ENCODE measurements at regions not wholly inside any gene's neighbourhood (a gene's known extent, or its start where the extent isn't known, plus 50 kb on each side); places are given as distances from the start of the nearest gene placed in this dataset.
"Not testable (repeated sequence)": the region's sequence is repeated elsewhere in the genome, so short reads cannot be mapped to it uniquely, and the experiment has no call there.

DNA sequence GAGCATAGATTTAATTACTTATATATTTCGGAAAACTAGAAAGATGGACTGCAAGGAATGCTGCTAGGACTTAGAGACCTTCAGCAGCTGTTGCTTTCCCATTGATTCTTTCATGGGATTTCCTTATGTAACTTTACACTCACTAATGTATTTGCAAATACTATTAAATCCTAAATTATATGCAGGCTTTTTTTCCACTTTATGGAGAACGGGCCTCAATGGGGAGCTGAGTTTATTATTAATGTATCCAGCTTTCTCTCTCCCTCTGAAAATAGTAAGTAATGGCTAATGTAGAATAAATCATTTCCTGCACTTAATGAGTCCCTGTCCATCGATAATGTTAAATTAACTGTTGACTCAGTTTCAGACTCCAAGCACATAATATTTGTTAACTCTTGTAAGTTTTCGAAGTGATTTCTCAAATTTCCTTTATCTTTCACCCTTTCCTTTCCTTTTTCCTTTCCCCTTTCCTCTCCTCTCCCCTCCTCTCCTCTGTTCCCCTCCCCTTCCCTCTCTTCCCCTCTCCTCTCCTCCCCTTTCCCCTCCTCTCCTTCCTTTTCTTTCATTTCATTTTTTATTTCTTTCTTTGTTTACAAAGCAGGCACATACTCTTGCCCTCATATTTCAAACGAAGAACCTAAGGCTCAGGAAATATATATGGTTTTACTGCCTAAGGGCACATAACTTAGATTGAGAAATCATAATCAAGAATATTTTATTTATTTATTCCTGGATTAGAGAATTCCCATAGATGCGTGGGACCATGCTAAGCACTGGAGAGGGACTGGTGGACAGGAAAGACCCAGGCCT, 503.6 kb downstream of the MMUT start:
- DNase-seq = no peak
- Histone ChIP-seq H3K27me3 (no peaks in the 10 kb centered on the region), H3K4me1 (no peaks in the 10 kb centered on the region), H3K9me3 (no peaks in the 10 kb centered on the region), H3K27ac (no peak overlapping the region), H3K4me3 (no peak overlapping the region), H3K36me3 (ENCODE audit: low read depth, missing control alignments) (no peaks in the 10 kb centered on the region)
- WGBS, 2 donors = 70 to 76% methylated on average over 6 of the region's 6 CpGs
- no peak for TF ChIP-seq POLR2A (IDR thresholded peaks at IDR 0.05)
- TF ChIP-seq CTCF (IDR thresholded peaks at IDR 0.05) = no peak
- intact Hi-C loops (cut with DNase I; ENCODE audit: low total_unique reads) = no loop called here

- WGBS, 2 donors = 53 to 73% methylated on average over 5 of the region's 5 CpGs
- no peak for DNase-seq
- Histone ChIP-seq H3K36me3 (ENCODE audit: low read depth, missing control alignments) (no peaks in the 10 kb centered on the region), H3K27ac (no peak overlapping the region), H3K27me3 (no peaks in the 10 kb centered on the region), H3K4me1 (no peaks in the 10 kb centered on the region), H3K4me3 (no peak overlapping the region), H3K9me3 (no peaks in the 10 kb centered on the region)
- intact Hi-C loops (cut with DNase I; ENCODE audit: low total_unique reads) = no loop called here
- TF ChIP-seq POLR2A (IDR thresholded peaks at IDR 0.05) (no peak), CTCF (IDR thresholded peaks at IDR 0.05) (no peak)
Observed at GRCh38 chr6:48957781-48958180, 505.3 kb downstream of the MMUT start.

DNA sequence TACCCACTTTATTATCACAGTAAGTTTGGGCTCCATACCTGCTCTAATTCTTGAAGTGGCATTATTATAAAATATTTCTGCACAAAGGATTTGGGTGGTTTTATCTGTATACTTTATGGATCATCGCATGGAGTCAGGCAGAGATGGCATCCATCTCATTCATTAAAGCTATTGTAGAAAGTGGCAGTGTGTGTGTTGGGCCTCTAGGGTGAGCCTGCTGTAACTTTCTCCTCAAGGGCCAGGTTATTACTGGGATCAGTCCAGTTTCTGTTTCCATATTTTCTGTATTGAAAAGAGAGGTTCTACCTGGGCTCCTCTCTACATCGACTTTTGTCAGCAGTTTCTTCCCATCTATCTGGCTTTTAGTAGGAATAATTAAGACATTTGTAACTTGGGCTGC, 511.1 kb downstream of the MMUT start:
- intact Hi-C loops (cut with DNase I; ENCODE audit: low total_unique reads) = no loop called here
- Histone ChIP-seq H3K4me1 (no peaks in the 10 kb centered on the region), H3K9me3 (no peaks in the 10 kb centered on the region), H3K36me3 (ENCODE audit: low read depth, missing control alignments) (no peaks in the 10 kb centered on the region), H3K27me3 (no peaks in the 10 kb centered on the region), H3K4me3 (no peak overlapping the region), H3K27ac (no peak overlapping the region)
- 88 to 90% methylated on average over 2 of the region's 2 CpGs for WGBS, 2 donors
- TF ChIP-seq POLR2A (IDR thresholded peaks at IDR 0.05) (no peak), CTCF (IDR thresholded peaks at IDR 0.05) (no peak)
- no peak for DNase-seq

GRCh38 chr6:48944276-48944675, 518.8 kb downstream of the MMUT start:
- H3K27me3 ChIP-seq; intact Hi-C loops (cut with DNase I; ENCODE audit: low total_unique reads); H3K4me1 ChIP-seq; H3K27ac ChIP-seq; DNase-seq; H3K9me3 ChIP-seq; H3K36me3 ChIP-seq (ENCODE audit: low read depth, missing control alignments); H3K4me3 ChIP-seq: not testable (repeated sequence)
- WGBS, 2 donors = 87 to 94% methylated on average over 4 of the region's 4 CpGs

- no peaks in the 10 kb centered on the region for H3K9me3 ChIP-seq
- no peaks in the 10 kb centered on the region for H3K27me3 ChIP-seq
- no peak overlapping the region for H3K4me3 ChIP-seq
- TF ChIP-seq CTCF (IDR thresholded peaks at IDR 0.05) = no peak
- TF ChIP-seq POLR2A (IDR thresholded peaks at IDR 0.05) = no peak
- no peaks in the 10 kb centered on the region for H3K36me3 ChIP-seq (ENCODE audit: low read depth, missing control alignments)
- no peak overlapping the region for H3K27ac ChIP-seq
- intact Hi-C loops (cut with DNase I; ENCODE audit: low total_unique reads) = no loop called here
- no peaks in the 10 kb centered on the region for H3K4me1 ChIP-seq
- no peak for DNase-seq
Observed at GRCh38 chr6:48933136-48933535, 529.9 kb downstream of the MMUT start.

Data from testis (tissue), 2 donors.